Fibroblast of skin of left quadriceps (primary cell): ENCODE measurements at regions not wholly inside any gene's neighbourhood (a gene's known extent, or its start where the extent isn't known, plus 50 kb on each side); places are given as distances from the start of the nearest gene placed in this dataset.

Experiments
- DNase-seq, 2 experiments: peaks; one replicate each; pipeline ENCODE4 v3.0.0-alpha.2; 2013; ENCODE audit warnings: low read depth in 2 of 2

GRCh38 chr10:44680764-44681163 is 230.4 kb upstream of the TMEM72 start:
- DNase-seq = no peak

- DNase-seq = no peak
Measured at GRCh38 chr10:44682507-44682906, 228.6 kb upstream of the TMEM72 start.

- no peak for DNase-seq
Measured at GRCh38 chr10:44684661-44685060, 226.5 kb upstream of the TMEM72 start.

- DNase-seq = no peak
Measured at GRCh38 chr10:44685220-44685619, 225.9 kb upstream of the TMEM72 start.

- no peak for DNase-seq
Measured at GRCh38 chr10:44685747-44686146, 225.4 kb upstream of the TMEM72 start.

- DNase-seq = no peak
Measured at GRCh38 chr10:44689368-44689767, 221.8 kb upstream of the TMEM72 start.

GRCh38 chr10:44696496-44696895 is 214.6 kb upstream of the TMEM72 start:
- peak; percentile 93 for DNase-seq

GRCh38 chr10:44697116-44697515 is 214.0 kb upstream of the TMEM72 start:
- no peak for DNase-seq

- no peak for DNase-seq
Measured at GRCh38 chr10:44702531-44702930, 208.6 kb upstream of the TMEM72 start.

GRCh38 chr10:44703241-44704155 is 207.6 kb upstream of the TMEM72 start:
- DNase-seq = peak; percentile 50 to 56

GRCh38 chr10:44704616-44705015 is 206.5 kb upstream of the TMEM72 start:
- no peak for DNase-seq

- DNase-seq = peak; percentile 90 to 91
Measured at GRCh38 chr10:44706745-44707144, 204.4 kb upstream of the TMEM72 start.

GRCh38 chr10:44713307-44713706 is 197.8 kb upstream of the TMEM72 start:
- no peak for DNase-seq

GRCh38 chr10:44714451-44714850 is 196.7 kb upstream of the TMEM72 start:
- no peak for DNase-seq

- peak; percentile 80 to 81 for DNase-seq
Measured at GRCh38 chr10:44715136-44715535, 196.0 kb upstream of the TMEM72 start.

GRCh38 chr10:44716470-44717015 is 194.6 kb upstream of the TMEM72 start:
- no peak for DNase-seq

- DNase-seq = no peak
Measured at GRCh38 chr10:44723082-44723481, 188.1 kb upstream of the TMEM72 start.

- DNase-seq = peak; percentile 52 to 53
Measured at GRCh38 chr10:44723619-44724325, 187.4 kb upstream of the TMEM72 start.

- peak; percentile 54 to 62 for DNase-seq
Measured at GRCh38 chr10:44724415-44725174, 186.5 kb upstream of the TMEM72 start.

- DNase-seq = peak; percentile 41
Measured at GRCh38 chr10:44725404-44725803, 185.7 kb upstream of the TMEM72 start.

GRCh38 chr10:44731283-44731682 is 179.9 kb upstream of the TMEM72 start:
- DNase-seq = no peak
